GM19372 (cell line): ENCODE measurements at regions not wholly inside any gene's neighbourhood (a gene's known extent, or its start where the extent isn't known, plus 50 kb on each side); places are given as distances from the start of the nearest gene placed in this dataset.

Experiments
- ATAC-seq: cut with Tn5 transposase; IDR thresholded peaks from one replicate; pipeline ENCODE4 v1.9.1; 2021; ENCODE audit warnings: mild to moderate bottlenecking, low read depth, moderate library complexity; ENCODE audit not compliant: unreplicated experiment

DNA sequence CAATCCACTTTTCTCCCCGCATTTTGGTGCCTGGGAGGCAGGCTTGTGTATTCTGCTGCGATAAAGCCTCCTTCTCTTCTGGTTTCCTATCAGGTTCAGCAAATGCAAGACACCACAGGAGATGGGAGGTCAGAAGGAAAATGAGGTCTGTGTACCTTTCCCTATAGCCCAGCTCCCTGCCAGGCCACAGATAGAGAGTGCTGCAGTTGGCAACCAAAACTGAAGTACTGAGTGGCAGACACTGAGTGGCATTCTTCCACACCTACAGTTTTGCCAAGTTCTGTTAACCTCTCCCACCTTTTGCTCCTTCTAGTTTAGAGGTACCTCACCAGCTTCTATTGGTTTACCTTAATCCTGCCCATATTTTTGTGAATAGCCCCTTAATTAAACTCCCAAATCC is 948.4 kb downstream of the SORCS1 start:
- no peak for ATAC-seq

DNA sequence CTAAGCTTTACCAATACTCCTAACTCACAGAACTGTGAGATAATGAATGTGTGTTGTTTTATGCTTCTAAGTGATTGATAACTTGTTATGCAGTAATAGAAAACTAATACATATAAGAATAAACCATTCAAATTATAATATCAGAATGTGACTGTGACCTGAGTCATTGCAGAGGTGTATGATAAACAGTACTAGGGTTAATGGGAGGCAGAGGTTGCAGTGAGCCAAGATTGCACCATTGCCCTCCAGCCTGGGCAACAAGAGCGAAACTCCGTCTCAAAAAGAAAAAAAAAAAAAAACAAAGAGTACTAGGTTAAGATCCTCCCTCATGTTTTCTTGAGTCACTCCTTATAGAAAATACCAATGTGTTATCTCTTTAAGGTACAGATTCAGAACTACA is 950.3 kb downstream of the SORCS1 start:
- no peak for ATAC-seq

DNA sequence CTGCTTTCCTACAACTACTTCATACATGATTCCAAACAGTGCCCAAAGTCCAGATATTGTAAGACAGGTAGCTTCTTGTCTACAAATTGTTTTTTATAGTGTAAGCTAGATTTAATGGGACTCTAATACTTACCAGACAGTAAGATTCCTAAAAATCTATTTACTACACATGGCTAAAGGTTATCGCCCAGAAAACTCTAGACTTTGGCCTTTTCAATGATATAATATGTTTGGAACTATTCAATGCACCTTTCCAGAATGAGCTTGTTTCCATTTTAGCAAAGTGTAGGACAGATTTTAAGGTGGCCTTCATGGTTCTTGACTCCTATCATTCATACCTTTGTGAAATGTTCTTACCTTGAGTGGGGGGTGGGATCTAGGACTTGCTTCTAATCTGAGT is 951.0 kb downstream of the SORCS1 start:
- no peak for ATAC-seq

DNA sequence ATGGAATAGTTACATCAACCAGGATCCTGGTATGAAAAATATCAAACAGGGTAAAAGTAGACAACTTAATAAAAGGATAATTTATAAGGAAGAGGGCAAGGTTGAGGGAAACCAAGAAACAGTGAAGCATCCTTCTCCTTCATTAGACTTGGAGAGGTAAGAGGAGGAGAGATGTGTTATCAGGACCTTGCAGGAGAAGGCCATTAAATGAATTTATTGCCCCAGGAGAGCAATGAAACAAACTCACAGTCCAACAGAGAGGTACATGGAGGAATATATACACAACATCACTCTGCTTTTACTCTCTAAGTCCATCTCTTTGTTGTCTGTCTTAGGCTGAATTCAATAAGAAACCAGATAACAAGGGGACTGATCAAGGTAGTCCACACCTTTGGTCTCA is 966.2 kb downstream of the SORCS1 start:
- ATAC-seq: no peak

DNA sequence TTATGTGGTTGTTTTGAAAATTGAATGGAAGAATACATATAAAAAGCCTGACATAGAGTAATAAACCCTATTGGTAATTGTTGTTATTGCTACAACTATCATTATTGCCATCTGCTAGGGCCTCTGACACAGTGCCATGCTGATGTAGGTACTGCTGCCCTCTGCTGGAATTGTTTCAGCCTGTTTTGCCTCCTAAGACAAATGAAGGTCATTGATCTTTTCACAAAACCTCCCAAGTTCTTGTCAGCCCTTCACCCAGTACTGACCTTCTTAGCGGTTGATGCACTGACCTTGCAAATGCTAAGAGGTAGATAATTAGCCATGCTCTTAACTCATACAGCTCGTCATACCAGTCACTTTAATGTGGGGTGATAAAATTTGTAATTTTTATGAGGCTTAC is 975.2 kb downstream of the SORCS1 start:
- no peak for ATAC-seq

DNA sequence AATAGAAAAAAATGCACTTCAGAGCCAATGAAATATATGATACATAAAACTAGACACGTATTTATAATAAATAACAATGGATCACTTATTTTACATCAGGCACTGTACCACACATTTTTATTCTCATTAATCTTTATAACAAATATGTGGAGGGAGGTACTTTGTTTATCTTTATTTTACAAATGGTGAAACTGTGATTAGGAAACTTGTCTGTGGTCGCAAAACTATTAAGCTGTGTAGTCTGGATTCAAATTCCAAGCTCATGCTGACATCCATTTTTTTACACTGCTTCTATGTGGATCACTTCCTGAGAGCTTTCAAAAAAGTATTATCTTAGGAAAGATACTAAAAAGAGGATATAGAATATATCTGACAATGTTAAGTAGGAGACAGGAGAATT is 978.6 kb downstream of the SORCS1 start:
- ATAC-seq: no peak

DNA sequence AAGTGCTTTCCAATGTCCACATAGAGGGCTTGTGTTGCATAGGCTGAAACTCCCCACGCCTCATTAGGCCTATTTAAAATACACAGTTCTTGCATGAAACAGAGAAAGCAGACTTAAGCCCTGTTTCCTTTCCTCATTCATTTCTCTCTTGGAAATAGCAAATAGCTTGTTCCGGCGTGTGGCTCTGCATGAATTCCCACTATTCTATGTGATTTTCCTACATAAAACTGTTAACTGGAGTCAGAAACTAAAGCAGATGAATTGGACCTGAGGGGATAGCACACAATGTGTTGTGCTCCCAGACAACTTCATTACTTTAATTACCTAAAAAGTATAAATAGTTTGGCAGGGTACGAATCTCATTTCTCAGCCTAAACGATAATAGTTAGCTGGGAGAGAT is 981.5 kb downstream of the SORCS1 start:
- ATAC-seq: no peak

DNA sequence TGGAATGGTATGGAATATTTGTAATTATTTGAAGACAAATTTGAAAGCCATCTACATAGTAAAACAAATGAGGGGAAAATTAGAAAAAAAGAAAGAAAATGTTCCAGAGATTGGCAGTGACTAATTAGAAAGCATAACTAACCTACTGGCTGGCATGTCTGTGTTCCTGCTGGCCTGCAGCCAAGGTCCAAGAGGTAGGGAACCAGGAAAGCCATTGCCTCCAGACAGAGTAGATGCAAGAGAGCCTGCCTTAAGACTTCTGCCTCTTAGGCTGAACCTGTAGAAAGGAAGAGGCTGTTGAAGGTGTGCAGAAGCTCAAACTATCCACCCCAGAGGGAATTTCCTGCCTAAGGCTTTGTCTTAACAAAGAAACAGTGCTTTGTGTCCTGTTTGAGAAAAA is 982.0 kb downstream of the SORCS1 start:
- ATAC-seq: no peak

DNA sequence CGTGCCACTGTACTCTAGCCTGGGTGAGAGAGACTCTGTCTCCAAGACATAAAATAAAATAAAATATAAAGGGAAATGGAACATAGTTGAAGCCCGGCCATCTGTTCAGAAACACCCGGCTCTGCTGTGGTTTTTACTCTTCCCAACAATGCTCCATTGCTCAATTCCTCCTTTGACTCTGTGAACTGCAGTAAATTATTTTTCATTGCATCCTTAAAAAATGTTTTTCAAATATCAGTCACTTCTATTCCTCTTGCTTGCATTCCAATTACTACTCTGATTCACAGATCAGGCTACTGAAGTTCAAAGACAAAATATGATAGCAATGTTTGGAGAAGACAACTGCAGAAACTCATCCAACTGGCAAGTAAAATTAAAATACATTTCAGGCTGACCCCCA is 983.0 kb downstream of the SORCS1 start:
- ATAC-seq: no peak

DNA sequence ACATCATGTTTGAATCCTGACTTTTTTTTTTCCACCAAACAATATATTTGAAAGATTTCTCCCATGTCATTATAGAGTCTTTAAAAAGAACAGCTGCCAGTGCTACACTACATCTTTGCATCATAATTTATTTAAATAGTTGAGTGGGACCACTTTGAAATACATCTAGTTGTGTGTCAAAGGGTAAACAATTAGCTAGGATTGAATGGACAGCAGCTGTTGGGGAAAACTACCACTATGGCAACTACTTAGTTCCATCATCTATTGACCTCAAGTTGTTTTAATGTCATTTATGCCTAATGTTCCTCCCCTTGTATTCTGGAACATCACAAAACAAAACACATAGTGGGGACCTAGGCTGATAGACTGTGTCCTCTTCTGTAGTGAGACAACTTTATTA is 985.1 kb downstream of the SORCS1 start:
- no peak for ATAC-seq

DNA sequence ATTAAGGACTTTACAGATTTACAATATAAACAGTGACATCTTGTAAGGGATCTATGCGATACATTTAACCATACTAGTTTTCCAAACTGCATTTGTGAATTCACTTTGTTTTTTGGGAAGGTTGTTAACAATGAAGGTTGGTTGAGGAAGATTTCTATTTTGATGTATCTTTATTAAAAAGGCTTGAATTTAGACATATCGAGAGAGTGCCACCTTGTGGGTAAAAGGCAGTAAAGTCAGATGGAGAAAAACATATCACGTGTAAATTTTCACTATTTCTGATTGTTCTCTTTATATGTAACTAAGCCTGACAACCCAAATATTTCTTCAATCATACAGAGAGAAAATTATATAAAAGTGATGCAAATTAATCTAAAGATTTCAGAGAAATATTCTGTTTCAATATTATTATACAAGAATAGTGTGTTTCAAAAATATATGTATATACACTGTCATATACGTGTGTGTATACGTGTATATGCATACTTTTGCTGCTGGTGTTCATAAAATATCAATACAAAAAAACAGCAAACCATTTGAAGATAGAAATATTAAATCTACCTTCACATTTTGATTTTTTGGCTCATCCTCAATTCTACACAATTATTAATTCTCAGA is 988.6 kb downstream of the SORCS1 start:
- no peak for ATAC-seq

DNA sequence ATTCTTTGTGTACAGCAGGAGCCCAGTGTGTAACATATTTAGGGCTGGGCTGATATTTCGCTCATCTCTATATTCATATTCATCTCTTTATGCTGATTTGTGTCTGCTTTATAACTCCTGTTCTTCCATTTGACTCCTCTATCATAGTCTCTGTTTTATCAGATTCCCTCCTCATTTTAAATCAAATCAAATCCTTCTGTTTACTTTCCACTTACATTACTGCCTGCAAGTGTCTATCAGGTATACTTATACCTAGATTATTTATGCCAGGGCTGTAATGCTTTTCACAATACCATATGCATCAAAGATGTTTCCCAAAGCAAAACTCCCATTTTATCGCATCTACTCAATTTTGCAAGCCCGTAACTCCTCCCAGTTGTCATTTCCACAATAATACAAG is 990.7 kb downstream of the SORCS1 start:
- ATAC-seq: no peak

DNA sequence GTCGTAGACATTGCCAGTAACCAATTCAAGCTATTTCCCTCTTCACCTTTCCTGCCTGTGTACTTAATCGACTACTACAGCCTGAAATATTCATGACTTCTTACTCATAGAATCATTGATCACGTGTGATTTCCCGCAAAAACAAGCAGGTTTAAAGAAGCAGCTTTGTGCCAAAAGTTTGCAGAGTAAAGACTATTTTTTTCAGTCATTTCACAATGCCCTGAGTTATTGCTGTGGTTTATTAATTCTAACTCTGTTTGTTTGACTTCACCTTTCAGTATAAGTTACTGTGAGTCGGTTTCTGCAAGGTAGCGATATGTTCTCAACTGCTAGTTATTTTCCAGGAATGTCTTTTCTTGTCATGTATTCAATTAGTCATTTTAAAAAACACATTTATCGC is 995.3 kb downstream of the SORCS1 start:
- ATAC-seq: no peak

DNA sequence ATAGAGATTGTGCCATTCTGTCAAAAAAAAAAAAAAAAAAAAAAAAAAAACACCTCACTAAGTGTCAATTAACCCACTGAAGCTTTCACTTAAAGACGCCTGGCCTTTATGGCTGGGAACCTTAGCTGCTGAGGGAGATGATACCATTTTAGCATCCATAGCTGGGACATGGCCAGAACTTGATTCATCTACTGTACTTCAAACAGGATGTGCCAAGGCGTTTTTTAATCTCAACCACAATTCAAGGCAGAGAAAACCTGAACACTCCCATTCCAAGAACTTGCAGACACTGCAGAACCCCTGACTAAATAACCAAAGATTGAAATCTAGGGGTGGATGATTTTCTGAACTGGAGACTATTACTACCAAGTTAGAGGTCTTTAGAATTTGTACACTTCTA is 996.6 kb downstream of the SORCS1 start:
- no peak for ATAC-seq

DNA sequence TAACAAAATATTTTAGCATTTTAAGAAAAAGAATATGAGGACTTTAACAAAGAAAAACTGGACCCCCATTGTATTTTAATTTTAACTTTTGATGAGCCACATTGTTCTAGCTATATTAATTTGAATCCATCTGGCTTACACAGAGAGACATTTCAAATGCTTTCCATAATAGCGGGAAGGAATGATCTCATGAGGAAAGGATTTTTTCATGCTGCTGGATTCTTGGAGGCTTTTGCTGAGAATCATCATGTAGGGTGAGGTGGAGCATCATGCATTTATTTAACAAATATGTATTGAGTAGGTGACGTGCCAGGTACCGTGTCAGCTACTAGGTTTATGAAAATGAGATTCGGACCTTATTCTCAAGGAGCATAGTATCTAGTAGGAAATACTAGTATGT is 1006.3 kb downstream of the SORCS1 start:
- no peak for ATAC-seq

DNA sequence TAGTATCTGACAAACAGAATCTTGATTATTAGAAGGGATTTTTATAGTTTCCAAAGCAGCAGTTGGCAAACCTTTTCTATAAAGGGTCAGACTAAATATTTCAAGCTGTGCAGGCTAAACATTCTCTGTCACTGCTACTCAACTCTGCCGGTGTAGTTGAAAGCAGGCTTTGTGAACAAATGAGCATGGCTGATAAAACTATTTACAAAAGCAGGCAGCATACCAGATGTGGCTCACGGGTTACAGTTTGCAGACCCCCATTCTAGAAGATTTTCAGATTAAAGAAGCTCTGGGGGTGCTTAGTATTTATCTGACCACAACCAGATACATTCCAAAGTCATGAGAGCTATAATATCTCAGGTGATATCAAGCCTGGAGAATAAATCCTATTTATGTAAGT is 1017.5 kb downstream of the SORCS1 start:
- ATAC-seq: no peak

DNA sequence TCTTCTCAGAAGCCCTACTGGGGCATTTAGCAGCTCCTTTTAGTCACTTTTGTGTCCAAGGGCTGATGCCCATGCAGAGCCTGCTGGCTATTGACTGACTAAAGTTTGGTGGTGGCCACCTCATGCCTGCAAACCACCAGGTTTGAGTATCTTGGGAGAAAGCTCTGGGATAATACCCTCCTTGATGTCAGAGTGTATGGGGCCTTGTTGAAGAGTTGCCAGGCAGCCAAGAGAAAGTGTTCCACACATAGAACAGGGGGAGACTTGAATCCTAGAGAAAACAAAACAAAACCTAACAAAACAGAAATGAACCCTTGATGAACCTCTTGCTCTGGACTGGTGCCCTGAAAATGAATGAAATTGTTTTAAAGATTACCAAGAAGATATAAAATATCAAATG is 1024.6 kb downstream of the SORCS1 start:
- ATAC-seq: no peak

DNA sequence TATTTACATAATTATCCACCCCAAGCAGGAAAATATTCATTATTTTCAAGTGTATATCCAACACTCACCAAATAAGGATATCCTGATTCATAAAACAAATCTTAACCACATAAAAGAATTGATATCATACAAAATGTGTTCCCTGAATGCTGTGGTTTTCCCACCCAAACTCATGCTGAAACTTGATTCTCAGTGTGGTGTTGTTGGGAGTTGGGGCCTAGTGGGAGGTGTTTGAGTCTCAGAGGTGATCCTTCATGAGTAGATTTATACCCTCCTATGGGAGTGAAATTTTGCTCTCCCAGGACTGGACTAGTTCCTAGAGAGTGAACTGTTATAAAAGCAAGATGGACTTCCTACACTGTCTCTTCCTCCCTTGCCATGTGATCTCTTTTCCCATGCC is 1028.3 kb downstream of the SORCS1 start:
- no peak for ATAC-seq

DNA sequence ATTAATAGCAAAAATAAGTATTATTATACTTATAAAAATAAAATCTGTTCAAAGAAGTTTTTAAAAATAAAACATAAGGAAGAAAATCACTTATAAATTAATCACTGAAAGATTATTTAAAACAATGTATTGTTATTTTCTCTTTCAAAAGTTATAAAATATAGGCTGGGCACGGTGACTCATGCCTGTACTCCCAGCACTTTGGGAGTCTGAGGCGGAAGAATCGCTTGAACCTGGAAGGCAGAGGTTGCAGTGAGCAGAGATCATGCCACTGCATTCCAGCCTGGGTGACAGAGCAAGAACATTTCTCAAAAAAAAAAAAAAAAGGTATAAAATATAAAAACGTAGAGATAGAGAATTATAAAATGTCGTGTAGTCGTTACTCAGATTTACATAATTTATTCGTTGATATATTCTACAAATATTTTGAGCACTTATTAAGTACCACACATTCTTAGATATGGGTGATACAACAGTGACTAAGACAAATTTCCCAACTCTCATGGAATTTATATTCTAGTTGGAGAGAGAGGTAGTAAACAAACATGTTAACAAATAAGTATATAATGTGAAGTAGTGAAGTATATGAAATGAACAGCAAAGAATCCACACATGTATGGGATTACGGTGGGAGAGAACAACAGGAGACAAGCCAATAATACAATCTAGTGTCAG is 1030.0 kb downstream of the SORCS1 start:
- ATAC-seq: no peak

DNA sequence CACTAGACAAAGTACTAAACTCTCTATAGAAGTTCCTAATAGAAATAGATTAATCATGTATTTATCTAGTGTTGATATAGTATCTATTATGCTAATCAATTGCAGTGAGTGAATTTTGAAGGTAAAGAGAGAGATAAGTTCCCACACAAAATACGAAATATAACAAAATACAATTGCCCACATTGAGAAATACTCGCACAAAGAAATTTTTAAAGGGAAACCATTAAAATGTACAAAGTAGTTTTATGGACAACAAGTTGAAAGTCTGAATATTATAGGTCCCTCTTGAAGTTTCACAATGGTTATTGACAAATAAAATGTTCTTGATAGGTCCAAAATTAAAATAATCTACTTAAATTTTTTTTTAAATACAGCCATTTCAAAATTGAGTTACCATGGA is 1031.1 kb downstream of the SORCS1 start:
- ATAC-seq: no peak

DNA sequence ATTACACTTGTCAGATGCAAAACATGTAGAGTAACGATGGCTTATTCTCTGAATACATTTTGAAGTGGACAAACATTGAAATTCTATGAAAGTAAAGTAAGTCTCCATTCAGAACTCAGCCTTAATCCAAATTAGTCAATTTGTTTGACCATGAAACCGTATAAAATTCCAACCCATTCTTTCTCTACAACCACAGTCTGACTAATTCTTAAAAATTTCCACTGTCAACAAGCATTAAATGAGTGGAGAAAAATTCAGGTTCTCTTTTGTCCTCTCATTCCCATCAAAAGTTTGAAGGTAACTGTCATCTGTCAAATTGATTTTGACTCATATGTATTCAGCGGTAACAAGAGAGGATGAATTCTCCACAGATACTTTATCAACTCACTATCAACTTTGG is 1031.5 kb downstream of the SORCS1 start:
- ATAC-seq: no peak

DNA sequence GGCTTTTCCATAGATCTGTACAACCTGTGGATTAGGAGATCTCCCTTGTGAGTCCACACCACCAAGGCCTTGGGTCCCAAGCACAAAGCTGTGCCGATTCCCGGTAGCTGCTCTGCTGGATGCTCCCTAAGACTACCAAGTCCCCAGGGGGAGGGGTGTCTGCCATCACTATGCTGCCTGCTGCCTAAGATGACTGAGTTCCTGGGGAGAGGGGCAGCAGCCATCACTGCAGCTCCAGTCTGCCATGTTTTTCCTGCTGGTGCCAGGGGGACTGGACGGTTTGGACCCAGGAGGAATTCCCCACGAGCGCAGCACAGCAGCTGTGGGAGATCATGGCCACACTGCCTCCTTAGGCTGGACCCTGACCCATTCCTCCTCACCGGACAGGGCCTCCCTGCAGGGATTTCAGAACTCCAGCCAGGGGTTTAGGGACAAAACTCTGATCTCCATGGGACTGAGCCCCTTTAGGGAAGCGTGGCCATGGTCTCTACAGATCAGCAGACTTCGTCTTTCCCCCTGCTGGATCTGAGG is 1049.8 kb downstream of the SORCS1 start:
- ATAC-seq: no peak
